BE2C (cell line): ENCODE measurements at regions not wholly inside any gene's neighbourhood (a gene's known extent, or its start where the extent isn't known, plus 50 kb on each side); places are given as distances from the start of the nearest gene placed in this dataset.
A peak's percentile ranks its signal among the peaks of the same experiment; 100 is the strongest.

ENCODE experiments used
- DNase-seq: peaks from one replicate; pipeline ENCODE4 v3.0.0-alpha.2; 2020
- H3K27me3 ChIP-seq: fragments of 250-450 bp; sonication (Bioruptor Pico); 2 replicates; pipeline ENCODE4 v1.5.1; 2020; ENCODE audit warnings: mild to moderate bottlenecking
- H3K36me3 ChIP-seq: fragments of 250-450 bp; sonication (Bioruptor Pico); 2 replicates; pipeline ENCODE4 v1.5.1; 2020; ENCODE audit warnings: mild to moderate bottlenecking
- H3K4me1 ChIP-seq: fragments of 250-450 bp; sonication (Bioruptor Pico); 2 replicates; pipeline ENCODE4 v1.5.1; 2020
- H3K4me3 ChIP-seq: 2 replicates; pipeline ENCODE4 v1.5.1; 2011; ENCODE audit warnings: low read depth, low read length
- H3K9me3 ChIP-seq: fragments of 250-450 bp; sonication (Bioruptor Pico); 2 replicates; pipeline ENCODE4 v1.5.1; 2020
- TF ChIP-seq, protein P1 (sequence below): IDR thresholded peaks from 2 replicates; pipeline ENCODE4 v1.5.1; 2012; ENCODE audit warnings: mild to moderate bottlenecking, low read depth, low read length

DNA sequence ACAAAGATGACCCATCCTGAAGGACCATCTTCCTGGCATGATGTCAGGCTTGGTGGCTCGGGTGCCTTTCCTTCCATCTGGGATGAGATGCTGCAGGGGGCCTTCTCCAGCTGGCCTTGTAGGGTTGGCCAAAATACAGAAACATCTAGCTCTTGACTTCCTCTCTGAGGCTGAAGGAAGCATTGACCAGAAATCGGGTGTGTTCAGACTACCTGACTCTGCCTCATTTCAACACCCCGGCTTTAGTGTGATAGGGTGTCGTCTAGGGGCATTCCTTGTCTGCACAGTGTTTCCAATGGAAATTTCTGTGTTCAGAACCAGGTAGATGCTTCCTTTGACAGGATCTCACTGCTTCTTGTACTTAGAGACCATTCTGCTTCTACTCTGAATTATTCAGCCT, 115.7 kb upstream of the SPRED2 start:
- no peak for DNase-seq
- TF ChIP-seq, protein P1, sequence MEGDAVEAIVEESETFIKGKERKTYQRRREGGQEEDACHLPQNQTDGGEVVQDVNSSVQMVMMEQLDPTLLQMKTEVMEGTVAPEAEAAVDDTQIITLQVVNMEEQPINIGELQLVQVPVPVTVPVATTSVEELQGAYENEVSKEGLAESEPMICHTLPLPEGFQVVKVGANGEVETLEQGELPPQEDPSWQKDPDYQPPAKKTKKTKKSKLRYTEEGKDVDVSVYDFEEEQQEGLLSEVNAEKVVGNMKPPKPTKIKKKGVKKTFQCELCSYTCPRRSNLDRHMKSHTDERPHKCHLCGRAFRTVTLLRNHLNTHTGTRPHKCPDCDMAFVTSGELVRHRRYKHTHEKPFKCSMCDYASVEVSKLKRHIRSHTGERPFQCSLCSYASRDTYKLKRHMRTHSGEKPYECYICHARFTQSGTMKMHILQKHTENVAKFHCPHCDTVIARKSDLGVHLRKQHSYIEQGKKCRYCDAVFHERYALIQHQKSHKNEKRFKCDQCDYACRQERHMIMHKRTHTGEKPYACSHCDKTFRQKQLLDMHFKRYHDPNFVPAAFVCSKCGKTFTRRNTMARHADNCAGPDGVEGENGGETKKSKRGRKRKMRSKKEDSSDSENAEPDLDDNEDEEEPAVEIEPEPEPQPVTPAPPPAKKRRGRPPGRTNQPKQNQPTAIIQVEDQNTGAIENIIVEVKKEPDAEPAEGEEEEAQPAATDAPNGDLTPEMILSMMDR = no peak
- no peaks in the 10 kb centered on the region for H3K9me3 ChIP-seq
- no peaks in the 10 kb centered on the region for H3K36me3 ChIP-seq
- H3K4me3 ChIP-seq = no peak overlapping the region
- no peaks in the 10 kb centered on the region for H3K27me3 ChIP-seq
- no peaks in the 10 kb centered on the region for H3K4me1 ChIP-seq

DNA sequence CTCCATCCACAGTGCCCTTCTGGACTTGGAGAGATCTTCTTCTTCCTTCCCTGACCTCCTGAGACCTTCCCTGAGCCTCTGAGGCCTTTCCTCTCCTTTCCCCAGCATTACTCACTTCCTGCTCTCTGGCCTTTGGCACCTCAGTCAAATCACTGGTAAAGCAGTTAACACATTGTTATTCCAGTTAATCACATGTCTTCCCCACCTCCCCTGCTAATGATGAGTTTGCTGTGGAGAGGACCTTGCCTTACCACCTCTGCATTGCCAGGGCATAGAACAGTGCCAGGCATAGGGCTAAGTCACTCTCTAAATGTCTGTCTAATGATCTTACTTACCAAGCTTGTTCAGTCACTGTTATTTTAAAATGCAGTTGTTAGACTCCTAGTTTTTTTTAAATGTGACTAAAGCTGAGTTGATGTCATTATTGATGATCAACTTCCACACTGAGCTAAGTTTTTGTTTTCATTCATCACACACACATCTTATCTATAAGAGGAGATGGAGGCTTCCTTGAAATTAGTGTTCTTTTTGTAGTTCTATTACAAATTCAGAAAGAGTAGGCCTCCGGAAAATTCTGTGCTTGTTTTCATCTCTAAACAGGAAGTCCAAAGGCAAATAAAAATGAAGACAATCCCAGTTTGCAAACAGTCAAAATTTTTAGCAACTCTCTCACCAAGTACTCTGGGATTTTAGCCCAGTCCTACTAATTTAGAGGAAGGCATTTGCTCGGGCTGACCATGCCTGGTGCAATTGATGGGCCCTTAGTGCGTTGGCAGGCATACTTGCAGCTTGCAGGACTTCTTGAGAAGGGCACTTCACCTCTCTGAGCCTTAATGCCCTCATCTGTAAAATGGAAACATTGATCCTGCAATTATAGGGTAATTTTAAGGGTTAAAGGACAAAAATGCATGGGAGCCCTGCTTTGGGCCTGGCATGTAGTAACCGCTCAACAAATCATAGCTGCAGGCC, 113.7 kb upstream of the SPRED2 start:
- Histone ChIP-seq H3K9me3 (no peaks in the 10 kb centered on the region), H3K27me3 (no peaks in the 10 kb centered on the region), H3K36me3 (no peaks in the 10 kb centered on the region), H3K4me1 (no peaks in the 10 kb centered on the region), H3K4me3 (no peak overlapping the region)
- DNase-seq = no peak
- TF ChIP-seq, protein P1 = no peak

DNA sequence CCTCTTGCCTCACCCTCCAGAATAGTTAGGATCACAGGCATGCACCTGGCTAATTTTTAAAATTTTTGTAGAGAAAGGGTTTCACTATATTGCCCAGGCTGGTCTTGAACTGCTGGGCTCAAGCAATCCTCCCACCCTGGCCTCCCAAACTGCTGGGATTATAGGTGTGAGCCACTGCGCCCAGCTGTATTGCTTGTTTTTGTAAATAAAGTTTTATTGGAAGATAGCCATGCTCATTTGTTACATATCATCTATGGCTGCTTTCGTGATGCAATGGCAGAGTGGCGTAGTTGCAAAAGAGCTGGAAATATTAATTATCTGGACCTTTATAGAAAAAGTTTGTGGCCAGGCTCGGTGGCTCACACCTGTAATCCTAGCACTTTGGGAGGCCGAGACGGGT, 109.4 kb upstream of the SPRED2 start:
- no peaks in the 10 kb centered on the region for H3K27me3 ChIP-seq
- DNase-seq = no peak

DNA sequence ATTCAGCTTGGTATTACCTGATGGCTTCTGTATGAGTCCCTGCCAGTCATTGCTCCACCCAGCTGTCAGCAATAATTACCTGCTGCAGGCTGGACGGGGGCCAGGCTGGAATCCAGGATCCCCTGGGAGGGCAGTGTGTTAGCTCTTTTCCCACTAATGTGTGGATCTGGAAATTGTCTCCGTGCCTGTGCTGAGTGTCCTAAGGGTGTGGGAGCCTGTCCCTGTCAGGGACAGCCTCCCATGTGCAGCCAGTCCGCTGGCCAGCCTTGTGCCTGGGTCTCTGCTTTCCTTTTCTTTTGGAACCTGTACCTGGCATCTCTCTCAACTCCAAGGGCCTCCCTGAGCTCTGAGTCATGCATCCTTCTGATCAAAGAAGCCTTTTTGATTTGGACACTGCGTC, 107.2 kb upstream of the SPRED2 start:
- DNase-seq = peak; percentile 90
- Histone ChIP-seq H3K4me3 (no peak overlapping the region), H3K36me3 (no peaks in the 10 kb centered on the region), H3K4me1 (peaks cover 14% of the 10 kb centered on the region), H3K27me3 (no peaks in the 10 kb centered on the region), H3K9me3 (no peaks in the 10 kb centered on the region)
- TF ChIP-seq, protein P1 = no peak

More for the DNA sequence above, 109.4 kb upstream of the SPRED2 start:
- H3K4me3 ChIP-seq = no peak overlapping the region
- TF ChIP-seq, protein P1 = no peak
- H3K9me3 ChIP-seq = no peaks in the 10 kb centered on the region
- peaks cover 14% of the 10 kb centered on the region for H3K4me1 ChIP-seq
- no peaks in the 10 kb centered on the region for H3K36me3 ChIP-seq

DNA sequence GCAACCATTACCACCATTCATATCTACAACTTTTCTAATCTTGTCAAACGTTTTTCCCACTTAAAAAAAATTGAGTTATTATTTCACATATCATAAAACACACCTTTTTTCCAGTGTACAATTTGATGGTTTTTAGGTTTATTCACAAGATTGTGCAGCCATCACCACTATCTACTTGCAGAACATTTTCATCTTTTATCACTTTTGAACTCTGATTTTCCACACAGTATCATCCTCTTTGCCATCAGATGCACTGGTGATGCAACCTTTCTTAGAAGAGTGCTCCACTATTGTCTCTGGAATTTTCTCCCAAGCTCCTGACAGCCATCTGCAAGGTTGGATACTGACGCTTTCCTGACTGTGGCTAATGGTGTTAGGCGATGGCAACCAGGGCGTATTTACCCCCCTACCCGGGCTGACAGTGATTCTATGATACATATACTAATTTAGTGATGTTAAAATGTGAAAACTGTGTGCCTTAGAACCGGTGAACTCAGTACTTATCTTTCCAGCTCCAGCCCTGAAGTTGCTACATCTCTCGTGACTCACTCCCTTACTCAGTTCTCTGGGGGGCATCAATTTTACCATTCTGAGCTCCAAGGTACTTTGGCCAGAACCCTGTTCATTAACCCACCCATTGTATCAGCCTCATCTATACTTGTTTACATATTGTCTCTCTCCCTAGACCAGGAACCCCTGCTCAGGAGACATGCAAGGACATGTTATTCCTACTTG, 105.4 kb upstream of the SPRED2 start:
- peaks cover 14% of the 10 kb centered on the region for H3K4me1 ChIP-seq
- TF ChIP-seq, protein P1 = no peak
- no peak for DNase-seq
- no peaks in the 10 kb centered on the region for H3K27me3 ChIP-seq
- H3K36me3 ChIP-seq = no peaks in the 10 kb centered on the region
- H3K9me3 ChIP-seq = no peaks in the 10 kb centered on the region
- H3K4me3 ChIP-seq = no peak overlapping the region
